ENCODE measurements at regions not wholly inside any gene's neighbourhood (a gene's known extent, or its start where the extent isn't known, plus 50 kb on each side); places are given as distances from the start of the nearest gene placed in this dataset.

GRCh38 chr20:53691811-53692192, 98.2 kb upstream of the ZNF217 start:
- DNase-seq, result no peak
- H3K27me3 Mint-ChIP-seq, result no peaks in the 10 kb centered on the region
- peaks cover 33% of the 10 kb centered on the region for H3K4me1 Mint-ChIP-seq (ENCODE audit: low read depth)
- no peaks in the 10 kb centered on the region for H3K36me3 Mint-ChIP-seq (ENCODE audit: low read depth)
- no peak overlapping the region for H3K4me3 Mint-ChIP-seq
- peak overlapping the region; percentile 58 for H3K27ac Mint-ChIP-seq
- H3K9me3 Mint-ChIP-seq, result no peaks in the 10 kb centered on the region

GRCh38 chr20:53691060-53691810, 97.6 kb upstream of the ZNF217 start:
- H3K27ac Mint-ChIP-seq, result peak overlapping the region; percentile 58

GRCh38 chr20:53688085-53688484, 94.4 kb upstream of the ZNF217 start:
- H3K4me1 Mint-ChIP-seq (ENCODE audit: low read depth), result peaks cover 44% of the 10 kb centered on the region
- peak overlapping the region; percentile 18 for H3K27ac Mint-ChIP-seq
- no peaks in the 10 kb centered on the region for H3K36me3 Mint-ChIP-seq (ENCODE audit: low read depth)
- no peak overlapping the region for H3K4me3 Mint-ChIP-seq
- DNase-seq, result no peak
- no peaks in the 10 kb centered on the region for H3K27me3 Mint-ChIP-seq
- no peaks in the 10 kb centered on the region for H3K9me3 Mint-ChIP-seq

More at GRCh38 chr20:53691060-53691810, 97.6 kb upstream of the ZNF217 start:
- Mint-ChIP-seq H3K4me1 (ENCODE audit: low read depth) (peaks cover 34% of the 10 kb centered on the region), H3K9me3 (no peaks in the 10 kb centered on the region), H3K4me3 (no peak overlapping the region), H3K36me3 (ENCODE audit: low read depth) (no peaks in the 10 kb centered on the region), H3K27me3 (no peaks in the 10 kb centered on the region)
- no peak for DNase-seq

- peaks cover 28% of the 10 kb centered on the region for H3K4me1 Mint-ChIP-seq (ENCODE audit: low read depth)
- no peaks in the 10 kb centered on the region for H3K36me3 Mint-ChIP-seq (ENCODE audit: low read depth)
- no peaks in the 10 kb centered on the region for H3K27me3 Mint-ChIP-seq
- H3K27ac Mint-ChIP-seq, result peak overlapping the region; percentile 89
- no peaks in the 10 kb centered on the region for H3K9me3 Mint-ChIP-seq
- no peak overlapping the region for H3K4me3 Mint-ChIP-seq
- no peak for DNase-seq
Observed at GRCh38 chr20:53685070-53685595, 91.5 kb upstream of the ZNF217 start.

- peaks cover 35% of the 10 kb centered on the region for H3K4me1 Mint-ChIP-seq (ENCODE audit: low read depth)
- no peaks in the 10 kb centered on the region for H3K9me3 Mint-ChIP-seq
- no peaks in the 10 kb centered on the region for H3K27me3 Mint-ChIP-seq
- no peaks in the 10 kb centered on the region for H3K36me3 Mint-ChIP-seq (ENCODE audit: low read depth)
- no peak overlapping the region for H3K27ac Mint-ChIP-seq
- no peak overlapping the region for H3K4me3 Mint-ChIP-seq
- DNase-seq, result no peak
Observed at GRCh38 chr20:53683506-53683905, 89.9 kb upstream of the ZNF217 start.

GRCh38 chr20:53681352-53682212, 87.9 kb upstream of the ZNF217 start:
- H3K9me3 Mint-ChIP-seq, result no peaks in the 10 kb centered on the region
- no peaks in the 10 kb centered on the region for H3K27me3 Mint-ChIP-seq
- H3K4me3 Mint-ChIP-seq, result no peak overlapping the region
- no peak overlapping the region for H3K27ac Mint-ChIP-seq
- DNase-seq, result no peak
- no peaks in the 10 kb centered on the region for H3K36me3 Mint-ChIP-seq (ENCODE audit: low read depth)
- H3K4me1 Mint-ChIP-seq (ENCODE audit: low read depth), result peaks cover 40% of the 10 kb centered on the region

- Mint-ChIP-seq H3K27ac (peak overlapping the region; percentile 15), H3K4me3 (no peak overlapping the region), H3K4me1 (ENCODE audit: low read depth) (peaks cover 24% of the 10 kb centered on the region), H3K9me3 (no peaks in the 10 kb centered on the region), H3K27me3 (no peaks in the 10 kb centered on the region), H3K36me3 (ENCODE audit: low read depth) (no peaks in the 10 kb centered on the region)
- peak; percentile 16 for DNase-seq
Observed at GRCh38 chr20:53679597-53680309, 86.1 kb upstream of the ZNF217 start.

GRCh38 chr20:53678990-53679596, 85.5 kb upstream of the ZNF217 start:
- Mint-ChIP-seq H3K4me3 (no peak overlapping the region), H3K36me3 (ENCODE audit: low read depth) (no peaks in the 10 kb centered on the region), H3K27me3 (no peaks in the 10 kb centered on the region), H3K4me1 (ENCODE audit: low read depth) (peaks cover 23% of the 10 kb centered on the region), H3K27ac (no peak overlapping the region), H3K9me3 (no peaks in the 10 kb centered on the region)
- DNase-seq, result no peak

- no peak for DNase-seq
- Mint-ChIP-seq H3K4me3 (peak overlapping the region; percentile 13), H3K4me1 (ENCODE audit: low read depth) (peaks cover 23% of the 10 kb centered on the region), H3K9me3 (no peaks in the 10 kb centered on the region), H3K27ac (peak overlapping the region; percentile 58), H3K36me3 (ENCODE audit: low read depth) (no peaks in the 10 kb centered on the region), H3K27me3 (no peaks in the 10 kb centered on the region)
Observed at GRCh38 chr20:53678315-53678989, 84.8 kb upstream of the ZNF217 start.

- Mint-ChIP-seq H3K27me3 (no peaks in the 10 kb centered on the region), H3K9me3 (no peaks in the 10 kb centered on the region), H3K4me3 (peak overlapping the region; percentile 13), H3K27ac (peak overlapping the region; percentile 58), H3K4me1 (ENCODE audit: low read depth) (peaks cover 23% of the 10 kb centered on the region), H3K36me3 (ENCODE audit: low read depth) (no peaks in the 10 kb centered on the region)
- peak; percentile 40 for DNase-seq
Observed at GRCh38 chr20:53677447-53678314, 84.0 kb upstream of the ZNF217 start.

- H3K27me3 Mint-ChIP-seq, result no peaks in the 10 kb centered on the region
- H3K4me3 Mint-ChIP-seq, result no peak overlapping the region
- no peaks in the 10 kb centered on the region for H3K36me3 Mint-ChIP-seq (ENCODE audit: low read depth)
- DNase-seq, result peak; percentile 15
- H3K27ac Mint-ChIP-seq, result no peak overlapping the region
- H3K9me3 Mint-ChIP-seq, result no peaks in the 10 kb centered on the region
- peaks cover 23% of the 10 kb centered on the region for H3K4me1 Mint-ChIP-seq (ENCODE audit: low read depth)
Observed at GRCh38 chr20:53676987-53677386, 83.3 kb upstream of the ZNF217 start.

- H3K36me3 Mint-ChIP-seq (ENCODE audit: low read depth), result no peaks in the 10 kb centered on the region
- H3K27me3 Mint-ChIP-seq, result no peaks in the 10 kb centered on the region
- H3K4me3 Mint-ChIP-seq, result no peak overlapping the region
- DNase-seq, result no peak
- H3K4me1 Mint-ChIP-seq (ENCODE audit: low read depth), result peaks cover 23% of the 10 kb centered on the region
- no peaks in the 10 kb centered on the region for H3K9me3 Mint-ChIP-seq
- no peak overlapping the region for H3K27ac Mint-ChIP-seq
Observed at GRCh38 chr20:53676519-53676822, 82.8 kb upstream of the ZNF217 start.

GRCh38 chr20:53672484-53673129, 79.0 kb upstream of the ZNF217 start:
- H3K36me3 Mint-ChIP-seq (ENCODE audit: low read depth), result no peaks in the 10 kb centered on the region
- H3K27ac Mint-ChIP-seq, result no peak overlapping the region
- DNase-seq, result no peak
- H3K4me3 Mint-ChIP-seq, result no peak overlapping the region
- H3K27me3 Mint-ChIP-seq, result no peaks in the 10 kb centered on the region
- peaks cover under 1% of the 10 kb centered on the region for H3K4me1 Mint-ChIP-seq (ENCODE audit: low read depth)
- H3K9me3 Mint-ChIP-seq, result no peaks in the 10 kb centered on the region

Measured in activated T-cell treated with anti-CD3 and anti-CD28 coated beads, Interleukin-2, amount 50 U/mL, for 24 hours (primary cell).